Vagina (tissue), 2 donors: ENCODE measurements at regions not wholly inside any gene's neighbourhood (a gene's known extent, or its start where the extent isn't known, plus 50 kb on each side); places are given as distances from the start of the nearest gene placed in this dataset.

Experiments used
- DNase-seq, 2 donors: peaks; one replicate each; pipeline ENCODE4 v3.0.0-alpha.2; 2017; ENCODE audit errors: extremely low spot score in 2 of 2
- H3K27ac ChIP-seq: fragments of 200-600 bp; sonication (generic); one replicate; pipeline ENCODE4 v1.5.1; 2019
- H3K27me3 ChIP-seq: fragments of 200-600 bp; sonication (generic); one replicate; pipeline ENCODE4 v1.5.1; 2019
- H3K36me3 ChIP-seq, 2 donors: fragments of 200-600 bp; sonication (generic); one replicate each; pipeline ENCODE4 v1.5.1; 2017 to 2019
- H3K4me1 ChIP-seq: fragments of 200-600 bp; sonication (generic); one replicate; pipeline ENCODE4 v1.5.1; 2019
- H3K4me3 ChIP-seq, 2 donors: fragments of 200-600 bp; sonication (generic); 1 replicate in 1 of 2; 2 replicates in 1 of 2; pipeline ENCODE4 v1.5.1; 2016 to 2019
- H3K9me3 ChIP-seq: fragments of 200-600 bp; sonication (generic); one replicate; pipeline ENCODE4 v1.5.1; 2019
- POLR2A ChIP-seq, 2 donors: fragments of 450-650 bp; IDR thresholded peaks; one replicate each; pipeline ENCODE4 v1.6.1; 2017; ENCODE audit warnings: antibody characterized with exemption in 2 of 2, mild to moderate bottlenecking in 2 of 2, moderate library complexity in 2 of 2
- POLR2AphosphoS5 ChIP-seq, 2 donors: sonication (generic); formaldehyde crosslinking; IDR thresholded peaks; one replicate each; pipeline ENCODE4 v1.9.0; 2017; ENCODE audit warnings: antibody characterized with exemption in 2 of 2, mild to moderate bottlenecking in 2 of 2, low read depth in 1 of 2; ENCODE audit not compliant: insufficient read depth in 1 of 2
- intact Hi-C: fragments of 100-400 bp; cut with DNase I; formaldehyde crosslinking; loops from one replicate; pipeline ENCODE4 v1.15.1; 2023
- TF ChIP-seq, protein P1 (sequence below), 3 experiments: fragments of 450-650 bp in 2 of 3; fragments of 200-600 bp in 1 of 3; sonication (generic) in 1 of 3; IDR thresholded peaks; one replicate each; pipeline ENCODE4 v1.5.1; 2017 to 2019; ENCODE audit warnings: antibody characterized with exemption in 3 of 3, mild to moderate bottlenecking in 2 of 3, moderate library complexity in 2 of 3

DNA sequence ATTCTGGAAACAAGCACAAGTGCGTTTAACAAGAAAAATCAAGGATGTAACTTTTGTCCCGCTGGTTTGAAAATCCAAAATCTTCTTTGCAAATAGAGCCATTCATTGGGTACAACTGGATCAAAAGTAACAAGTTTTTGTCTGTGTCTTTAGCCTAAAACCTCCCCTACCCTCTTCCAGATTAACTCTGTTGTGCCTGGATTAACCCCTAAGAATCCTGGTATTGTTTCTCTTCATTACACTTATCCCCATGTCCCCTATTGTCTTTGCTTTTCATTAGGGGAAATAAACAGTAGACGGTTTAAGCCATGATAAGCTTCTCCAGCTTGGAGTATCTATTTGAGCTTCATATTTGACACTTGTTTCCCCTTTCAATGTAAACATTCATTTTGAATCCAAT lies 242.1 kb upstream of the ARGLU1 start:
- Histone ChIP-seq H3K4me3 (no peak overlapping the region), H3K36me3 (no peaks in the 10 kb centered on the region), H3K4me1 (no peaks in the 10 kb centered on the region), H3K9me3 (no peaks in the 10 kb centered on the region), H3K27me3 (no peaks in the 10 kb centered on the region), H3K27ac (no peak overlapping the region)
- intact Hi-C loops: no loop called here
- TF ChIP-seq POLR2A (IDR thresholded peaks at IDR 0.05) (no peak), POLR2AphosphoS5 (IDR thresholded peaks at IDR 0.05; ENCODE audit: insufficient read depth in 1 of 2, low read depth in 1 of 2) (no peak)
- TF ChIP-seq, protein P1, sequence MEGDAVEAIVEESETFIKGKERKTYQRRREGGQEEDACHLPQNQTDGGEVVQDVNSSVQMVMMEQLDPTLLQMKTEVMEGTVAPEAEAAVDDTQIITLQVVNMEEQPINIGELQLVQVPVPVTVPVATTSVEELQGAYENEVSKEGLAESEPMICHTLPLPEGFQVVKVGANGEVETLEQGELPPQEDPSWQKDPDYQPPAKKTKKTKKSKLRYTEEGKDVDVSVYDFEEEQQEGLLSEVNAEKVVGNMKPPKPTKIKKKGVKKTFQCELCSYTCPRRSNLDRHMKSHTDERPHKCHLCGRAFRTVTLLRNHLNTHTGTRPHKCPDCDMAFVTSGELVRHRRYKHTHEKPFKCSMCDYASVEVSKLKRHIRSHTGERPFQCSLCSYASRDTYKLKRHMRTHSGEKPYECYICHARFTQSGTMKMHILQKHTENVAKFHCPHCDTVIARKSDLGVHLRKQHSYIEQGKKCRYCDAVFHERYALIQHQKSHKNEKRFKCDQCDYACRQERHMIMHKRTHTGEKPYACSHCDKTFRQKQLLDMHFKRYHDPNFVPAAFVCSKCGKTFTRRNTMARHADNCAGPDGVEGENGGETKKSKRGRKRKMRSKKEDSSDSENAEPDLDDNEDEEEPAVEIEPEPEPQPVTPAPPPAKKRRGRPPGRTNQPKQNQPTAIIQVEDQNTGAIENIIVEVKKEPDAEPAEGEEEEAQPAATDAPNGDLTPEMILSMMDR (IDR thresholded peaks at IDR 0.05): no peak
- no peak for DNase-seq

DNA sequence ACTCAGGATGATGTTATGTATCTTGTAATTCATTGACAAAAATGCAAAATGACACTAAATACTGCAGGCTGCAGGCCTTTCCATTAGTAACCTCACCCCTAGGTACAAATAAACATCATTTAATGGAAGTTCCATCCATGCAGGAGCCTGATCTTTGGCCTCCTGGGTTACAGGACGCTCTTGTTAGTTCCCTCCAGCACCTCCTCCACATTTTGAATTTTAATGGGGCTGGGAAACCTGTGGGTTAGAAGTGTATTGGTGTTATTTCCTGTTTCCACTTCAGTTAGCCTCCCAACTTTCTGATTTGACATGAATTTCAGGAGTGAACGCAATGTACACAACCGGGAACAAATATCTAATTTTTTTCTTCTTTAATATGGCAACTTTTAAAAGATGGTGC lies 237.1 kb upstream of the ARGLU1 start:
- intact Hi-C loops: no loop called here
- DNase-seq: no peak
- no peak overlapping the region for H3K4me3 ChIP-seq
- no peaks in the 10 kb centered on the region for H3K27me3 ChIP-seq
- H3K36me3 ChIP-seq: no peaks in the 10 kb centered on the region
- TF ChIP-seq POLR2AphosphoS5 (IDR thresholded peaks at IDR 0.05; ENCODE audit: insufficient read depth in 1 of 2, low read depth in 1 of 2): no peak
- TF ChIP-seq, protein P1 (IDR thresholded peaks at IDR 0.05): no peak
- TF ChIP-seq POLR2A (IDR thresholded peaks at IDR 0.05): no peak
- H3K9me3 ChIP-seq: no peaks in the 10 kb centered on the region
- H3K27ac ChIP-seq: no peak overlapping the region
- no peaks in the 10 kb centered on the region for H3K4me1 ChIP-seq

DNA sequence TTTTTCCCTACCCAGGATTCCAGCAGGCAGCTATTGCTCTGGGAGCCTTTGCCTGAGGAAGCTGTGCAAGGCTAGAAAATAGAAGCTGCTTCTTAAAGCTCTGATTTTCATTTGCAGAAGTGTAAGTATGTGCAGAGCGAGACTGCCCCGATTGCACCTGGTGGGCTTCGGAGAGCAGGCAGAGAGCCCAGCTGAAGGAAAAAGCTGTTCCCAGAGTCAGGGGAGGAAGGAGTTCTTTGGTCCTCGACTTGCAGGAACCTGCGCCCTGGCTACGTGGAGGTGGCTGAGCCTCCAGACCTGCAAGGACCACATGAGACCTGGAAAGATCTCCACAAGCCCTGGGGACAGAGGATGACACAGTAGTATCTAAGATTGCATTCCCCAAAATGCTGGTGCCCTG lies 235.0 kb upstream of the ARGLU1 start:
- Histone ChIP-seq H3K4me1 (no peaks in the 10 kb centered on the region), H3K4me3 (no peak overlapping the region), H3K27ac (no peak overlapping the region), H3K36me3 (no peaks in the 10 kb centered on the region), H3K27me3 (no peaks in the 10 kb centered on the region), H3K9me3 (no peaks in the 10 kb centered on the region)
- intact Hi-C loops: no loop called here
- no peak for DNase-seq
- TF ChIP-seq, protein P1 (IDR thresholded peaks at IDR 0.05): no peak
- TF ChIP-seq POLR2AphosphoS5 (IDR thresholded peaks at IDR 0.05; ENCODE audit: insufficient read depth in 1 of 2, low read depth in 1 of 2) (no peak), POLR2A (IDR thresholded peaks at IDR 0.05) (no peak)

DNA sequence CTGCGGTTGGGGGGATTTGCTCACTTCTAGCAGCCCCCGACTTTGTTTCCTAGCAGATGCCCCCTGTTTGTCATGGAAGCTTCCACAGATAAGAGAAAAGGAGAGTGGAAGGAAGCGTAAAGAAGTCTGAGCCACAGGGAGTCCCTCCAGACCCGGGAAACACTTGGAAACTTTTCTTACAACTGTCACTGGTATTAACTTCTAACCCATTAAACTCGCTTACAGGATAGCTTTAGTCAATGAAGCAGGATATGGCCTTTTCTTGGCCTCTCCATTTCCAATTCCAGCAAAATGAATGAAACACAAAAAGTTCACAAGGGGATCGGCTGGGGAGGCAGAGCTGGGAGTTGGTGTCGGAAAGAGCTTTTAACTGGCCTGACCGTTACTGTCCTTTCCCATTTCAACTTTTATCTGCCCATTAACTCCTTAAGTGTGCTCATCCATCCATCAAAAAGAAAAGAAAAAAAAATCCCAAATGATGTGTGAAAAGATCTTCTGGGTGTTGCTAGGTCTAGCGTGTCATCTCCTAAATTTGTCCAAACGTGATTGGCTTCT lies 231.9 kb upstream of the ARGLU1 start:
- H3K4me1 ChIP-seq: no peaks in the 10 kb centered on the region
- no peaks in the 10 kb centered on the region for H3K36me3 ChIP-seq
- no peak for DNase-seq
- TF ChIP-seq, protein P1 (IDR thresholded peaks at IDR 0.05): no peak
- no peak for TF ChIP-seq POLR2AphosphoS5 (IDR thresholded peaks at IDR 0.05; ENCODE audit: insufficient read depth in 1 of 2, low read depth in 1 of 2)
- no peak for TF ChIP-seq POLR2A (IDR thresholded peaks at IDR 0.05)
- no peaks in the 10 kb centered on the region for H3K9me3 ChIP-seq
- no peaks in the 10 kb centered on the region for H3K27me3 ChIP-seq
- H3K4me3 ChIP-seq: no peak overlapping the region
- intact Hi-C loops: no loop called here
- no peak overlapping the region for H3K27ac ChIP-seq

DNA sequence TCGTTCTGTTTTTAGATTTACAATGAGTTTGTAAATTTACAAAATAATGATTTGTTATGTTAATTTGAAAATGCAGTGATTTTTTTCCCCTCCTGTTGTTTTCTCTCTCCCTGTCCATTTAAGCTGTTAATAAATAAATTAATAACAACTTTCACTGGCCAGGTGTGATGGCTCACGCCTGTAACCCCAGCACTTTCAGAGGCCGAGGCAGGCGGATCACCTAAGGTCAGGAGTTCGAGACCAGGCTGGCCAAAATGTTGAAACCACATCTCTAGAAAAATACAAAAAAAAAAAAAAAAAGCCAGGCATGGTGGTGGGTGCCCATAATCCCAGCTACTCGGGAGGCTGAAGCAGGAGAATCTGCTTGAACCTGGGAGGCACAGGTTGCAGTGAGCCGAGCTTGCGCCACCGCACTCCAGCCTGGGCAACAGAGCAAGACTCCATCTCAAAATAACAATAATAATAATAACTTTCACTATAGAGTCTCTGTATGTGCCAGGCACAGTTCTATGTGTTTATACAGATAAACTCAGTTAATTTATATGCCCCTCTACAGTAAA lies 229.2 kb upstream of the ARGLU1 start:
- H3K27ac ChIP-seq: no peak overlapping the region
- no peak for DNase-seq
- no peaks in the 10 kb centered on the region for H3K9me3 ChIP-seq
- no peaks in the 10 kb centered on the region for H3K36me3 ChIP-seq
- intact Hi-C loops: no loop called here
- no peak for TF ChIP-seq POLR2A (IDR thresholded peaks at IDR 0.05)
- TF ChIP-seq, protein P1 (IDR thresholded peaks at IDR 0.05): no peak
- TF ChIP-seq POLR2AphosphoS5 (IDR thresholded peaks at IDR 0.05; ENCODE audit: insufficient read depth in 1 of 2, low read depth in 1 of 2): no peak
- no peaks in the 10 kb centered on the region for H3K4me1 ChIP-seq
- no peaks in the 10 kb centered on the region for H3K27me3 ChIP-seq
- H3K4me3 ChIP-seq: no peak overlapping the region
